ENCODE measurements at regions not wholly inside any gene's neighbourhood (a gene's known extent, or its start where the extent isn't known, plus 50 kb on each side); places are given as distances from the start of the nearest gene placed in this dataset.

DNA sequence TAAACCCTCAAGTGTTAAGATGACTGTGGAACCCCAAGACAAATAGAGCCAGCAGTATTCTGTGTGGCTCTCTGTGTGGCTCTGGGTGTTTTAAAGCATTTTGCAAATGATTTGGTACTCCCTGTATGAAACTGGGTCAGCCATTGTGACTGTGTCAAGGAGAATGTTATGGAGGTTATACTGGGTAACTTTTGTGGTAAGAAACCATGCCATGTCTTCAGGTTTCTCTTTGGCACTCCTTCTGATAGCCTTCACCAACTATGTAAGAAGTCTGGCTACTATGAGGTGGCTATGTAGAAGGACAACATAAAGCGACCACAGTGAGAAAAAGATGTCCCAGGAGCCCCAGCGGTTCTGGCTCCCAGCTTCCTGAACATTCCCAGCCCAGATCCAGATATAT lies 226.6 kb upstream of the RHOBTB1 start:
- no peaks in the 10 kb centered on the region for H3K9me3 ChIP-seq (ENCODE audit: control insufficient read depth, low read depth, low read length)
- H3K9me1 ChIP-seq (ENCODE audit: control insufficient read depth, extremely low read depth, insufficient read depth, low read length): no peaks in the 10 kb centered on the region
- H3K79me2 ChIP-seq (ENCODE audit: control insufficient read depth, insufficient read depth, low read length): no peaks in the 10 kb centered on the region
- H3K4me1 ChIP-seq (ENCODE audit: control insufficient read depth, extremely low read depth, insufficient read depth, low read length): no peaks in the 10 kb centered on the region
- dilution Hi-C loops (cut with MboI; ENCODE audit: extremely low pct_ligation_motif_present, low sequenced_read_pairs): no loop called here
- H3K27me3 ChIP-seq (ENCODE audit: control insufficient read depth, extremely low read depth, insufficient read depth, low read length): no peaks in the 10 kb centered on the region
- H3K9ac ChIP-seq (ENCODE audit: control insufficient read depth, extremely low read depth, insufficient read depth, low read length): no peak overlapping the region
- DNase-seq (ENCODE audit: low read depth, low spot score) (no peak), FAIRE-seq (no peak)
- no peaks in the 10 kb centered on the region for H4K20me1 ChIP-seq (ENCODE audit: control insufficient read depth, extremely low read depth, insufficient read depth, low read length)
- no peaks in the 10 kb centered on the region for H3K36me3 ChIP-seq (ENCODE audit: control insufficient read depth in 2 of 2, extremely low read depth in 1 of 2, insufficient read depth in 2 of 2, low read length in 2 of 2)
- H3K4me2 ChIP-seq (ENCODE audit: control insufficient read depth, extremely low read depth, insufficient read depth, low read depth, low read length): no peak overlapping the region
- no peak overlapping the region for H3K4me3 ChIP-seq (ENCODE audit: control insufficient read depth in 2 of 3, extremely low read depth in 1 of 3, insufficient read depth in 2 of 3, low read depth in 1 of 3, low read length in 3 of 3)
- no peak overlapping the region for H2AFZ ChIP-seq (ENCODE audit: control insufficient read depth, low read length)
- no peak for TF ChIP-seq EZH2 (IDR thresholded peaks at IDR 0.05; ENCODE audit: low read length)
- TF ChIP-seq, protein P1, sequence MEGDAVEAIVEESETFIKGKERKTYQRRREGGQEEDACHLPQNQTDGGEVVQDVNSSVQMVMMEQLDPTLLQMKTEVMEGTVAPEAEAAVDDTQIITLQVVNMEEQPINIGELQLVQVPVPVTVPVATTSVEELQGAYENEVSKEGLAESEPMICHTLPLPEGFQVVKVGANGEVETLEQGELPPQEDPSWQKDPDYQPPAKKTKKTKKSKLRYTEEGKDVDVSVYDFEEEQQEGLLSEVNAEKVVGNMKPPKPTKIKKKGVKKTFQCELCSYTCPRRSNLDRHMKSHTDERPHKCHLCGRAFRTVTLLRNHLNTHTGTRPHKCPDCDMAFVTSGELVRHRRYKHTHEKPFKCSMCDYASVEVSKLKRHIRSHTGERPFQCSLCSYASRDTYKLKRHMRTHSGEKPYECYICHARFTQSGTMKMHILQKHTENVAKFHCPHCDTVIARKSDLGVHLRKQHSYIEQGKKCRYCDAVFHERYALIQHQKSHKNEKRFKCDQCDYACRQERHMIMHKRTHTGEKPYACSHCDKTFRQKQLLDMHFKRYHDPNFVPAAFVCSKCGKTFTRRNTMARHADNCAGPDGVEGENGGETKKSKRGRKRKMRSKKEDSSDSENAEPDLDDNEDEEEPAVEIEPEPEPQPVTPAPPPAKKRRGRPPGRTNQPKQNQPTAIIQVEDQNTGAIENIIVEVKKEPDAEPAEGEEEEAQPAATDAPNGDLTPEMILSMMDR (optimal IDR thresholded peaks at IDR 0.05 in 1 of 3, IDR thresholded peaks at IDR 0.05 in 1 of 3, conservative IDR thresholded peaks at IDR 0.05 in 1 of 3; ENCODE audit: extremely low read depth in 1 of 3, insufficient read depth in 2 of 3, low read length in 3 of 3): no peak
- H3K27ac ChIP-seq (ENCODE audit: control insufficient read depth, insufficient read depth, low read length): no peak overlapping the region

DNA sequence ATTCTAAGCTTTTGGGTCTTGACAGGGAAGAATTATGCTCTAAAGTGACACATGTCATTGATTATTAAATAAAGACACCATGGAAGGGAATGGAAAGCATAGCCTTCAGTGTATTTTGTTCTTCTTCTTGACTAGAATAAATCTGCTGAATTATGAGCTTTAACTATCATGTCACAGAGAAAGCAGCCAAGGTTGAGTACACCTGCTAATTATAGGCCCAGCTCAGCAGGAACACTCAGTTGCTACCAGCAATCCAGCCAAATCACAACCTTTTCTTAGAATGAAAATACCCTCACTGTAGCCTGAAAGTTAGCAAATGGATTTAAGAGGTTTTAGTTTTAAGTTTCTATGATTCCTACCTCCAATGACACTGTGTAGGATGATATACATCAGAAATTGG lies 225.3 kb upstream of the RHOBTB1 start:
- Histone ChIP-seq H3K36me3 (ENCODE audit: control insufficient read depth in 2 of 2, extremely low read depth in 1 of 2, insufficient read depth in 2 of 2, low read length in 2 of 2) (no peaks in the 10 kb centered on the region), H4K20me1 (ENCODE audit: control insufficient read depth, extremely low read depth, insufficient read depth, low read length) (no peaks in the 10 kb centered on the region), H2AFZ (ENCODE audit: control insufficient read depth, low read length) (no peak overlapping the region), H3K4me3 (ENCODE audit: control insufficient read depth in 2 of 3, extremely low read depth in 1 of 3, insufficient read depth in 2 of 3, low read depth in 1 of 3, low read length in 3 of 3) (no peak overlapping the region), H3K79me2 (ENCODE audit: control insufficient read depth, insufficient read depth, low read length) (no peaks in the 10 kb centered on the region), H3K4me1 (ENCODE audit: control insufficient read depth, extremely low read depth, insufficient read depth, low read length) (no peaks in the 10 kb centered on the region), H3K9ac (ENCODE audit: control insufficient read depth, extremely low read depth, insufficient read depth, low read length) (no peak overlapping the region), H3K9me3 (ENCODE audit: control insufficient read depth, low read depth, low read length) (no peaks in the 10 kb centered on the region), H3K4me2 (ENCODE audit: control insufficient read depth, extremely low read depth, insufficient read depth, low read depth, low read length) (no peak overlapping the region), H3K9me1 (ENCODE audit: control insufficient read depth, extremely low read depth, insufficient read depth, low read length) (no peaks in the 10 kb centered on the region), H3K27me3 (ENCODE audit: control insufficient read depth, extremely low read depth, insufficient read depth, low read length) (no peaks in the 10 kb centered on the region), H3K27ac (ENCODE audit: control insufficient read depth, insufficient read depth, low read length) (no peak overlapping the region)
- no peak for TF ChIP-seq EZH2 (IDR thresholded peaks at IDR 0.05; ENCODE audit: low read length)
- TF ChIP-seq, protein P1 (optimal IDR thresholded peaks at IDR 0.05 in 1 of 3, IDR thresholded peaks at IDR 0.05 in 1 of 3, conservative IDR thresholded peaks at IDR 0.05 in 1 of 3; ENCODE audit: extremely low read depth in 1 of 3, insufficient read depth in 2 of 3, low read length in 3 of 3): no peak
- FAIRE-seq (no peak), DNase-seq (ENCODE audit: low read depth, low spot score) (no peak)
- dilution Hi-C loops (cut with MboI; ENCODE audit: extremely low pct_ligation_motif_present, low sequenced_read_pairs): no loop called here

Measured in keratinocyte (primary cell).